Neural crest cell (in vitro differentiated cells): ENCODE measurements at regions not wholly inside any gene's neighbourhood (a gene's known extent, or its start where the extent isn't known, plus 50 kb on each side); places are given as distances from the start of the nearest gene placed in this dataset.

Source experiments
- DNase-seq: peaks from one replicate; pipeline ENCODE4 v3.0.0; 2021; ENCODE audit warnings: low read depth, mixed read lengths, low spot score
- H3K27ac Mint-ChIP-seq: one replicate; pipeline ENCODE4 v1.8.0; 2021; ENCODE audit warnings: mild to moderate bottlenecking, mixed read lengths; ENCODE audit not compliant: unreplicated experiment
- H3K27me3 Mint-ChIP-seq: 2 replicates; pipeline ENCODE4 v1.8.0; 2021; ENCODE audit warnings: low read depth, mild to moderate bottlenecking, mixed read lengths
- H3K36me3 Mint-ChIP-seq: 2 replicates; pipeline ENCODE4 v1.8.0; 2021; ENCODE audit warnings: low read depth, mild to moderate bottlenecking, mixed read lengths
- H3K4me1 Mint-ChIP-seq: 2 replicates; pipeline ENCODE4 v1.8.0; 2021; ENCODE audit warnings: mixed read lengths
- H3K4me3 Mint-ChIP-seq: one replicate; pipeline ENCODE4 v1.8.0; 2021; ENCODE audit warnings: mild to moderate bottlenecking, mixed read lengths
- H3K9me3 Mint-ChIP-seq: 2 replicates; pipeline ENCODE4 v1.8.0; 2021; ENCODE audit warnings: mixed read lengths
- TF ChIP-seq, protein P1 (sequence below): fragments of 200-600 bp; sonication (generic); conservative IDR thresholded peaks from 2 replicates; pipeline ENCODE4 v1.5.0; 2021; ENCODE audit warnings: antibody characterized with exemption, mild to moderate bottlenecking

GRCh38 chr5:114644576-114644975 is 282.7 kb downstream of the KCNN2 start:
- Mint-ChIP-seq H3K36me3 (peaks cover 2% of the 10 kb centered on the region), H3K27ac (peak overlapping the region; percentile 87), H3K4me1 (peaks cover 20% of the 10 kb centered on the region), H3K4me3 (peak overlapping the region; percentile 6), H3K9me3 (peaks cover 16% of the 10 kb centered on the region), H3K27me3 (no peaks in the 10 kb centered on the region)
- no peak for DNase-seq
- TF ChIP-seq, protein P1, sequence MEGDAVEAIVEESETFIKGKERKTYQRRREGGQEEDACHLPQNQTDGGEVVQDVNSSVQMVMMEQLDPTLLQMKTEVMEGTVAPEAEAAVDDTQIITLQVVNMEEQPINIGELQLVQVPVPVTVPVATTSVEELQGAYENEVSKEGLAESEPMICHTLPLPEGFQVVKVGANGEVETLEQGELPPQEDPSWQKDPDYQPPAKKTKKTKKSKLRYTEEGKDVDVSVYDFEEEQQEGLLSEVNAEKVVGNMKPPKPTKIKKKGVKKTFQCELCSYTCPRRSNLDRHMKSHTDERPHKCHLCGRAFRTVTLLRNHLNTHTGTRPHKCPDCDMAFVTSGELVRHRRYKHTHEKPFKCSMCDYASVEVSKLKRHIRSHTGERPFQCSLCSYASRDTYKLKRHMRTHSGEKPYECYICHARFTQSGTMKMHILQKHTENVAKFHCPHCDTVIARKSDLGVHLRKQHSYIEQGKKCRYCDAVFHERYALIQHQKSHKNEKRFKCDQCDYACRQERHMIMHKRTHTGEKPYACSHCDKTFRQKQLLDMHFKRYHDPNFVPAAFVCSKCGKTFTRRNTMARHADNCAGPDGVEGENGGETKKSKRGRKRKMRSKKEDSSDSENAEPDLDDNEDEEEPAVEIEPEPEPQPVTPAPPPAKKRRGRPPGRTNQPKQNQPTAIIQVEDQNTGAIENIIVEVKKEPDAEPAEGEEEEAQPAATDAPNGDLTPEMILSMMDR = no peak

DNA sequence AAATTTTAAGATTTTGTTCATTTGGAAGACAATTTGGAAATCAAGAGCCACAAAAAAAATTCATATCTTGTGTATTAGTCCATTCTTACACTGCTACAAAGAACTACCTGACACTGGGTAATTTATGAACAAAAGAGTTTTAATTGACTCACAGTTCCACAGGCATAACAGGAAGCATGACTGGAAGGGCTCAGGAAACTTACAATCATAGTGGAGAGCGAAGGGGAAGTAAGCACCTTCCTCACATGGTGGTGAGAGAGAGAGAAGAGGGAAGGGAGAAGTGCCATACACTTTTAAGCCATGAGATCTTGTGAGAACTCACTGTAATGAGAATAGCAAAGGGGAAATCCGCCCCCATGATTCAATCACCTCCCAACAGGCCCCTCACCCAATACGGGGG is 274.4 kb downstream of the KCNN2 start:
- no peaks in the 10 kb centered on the region for H3K27me3 Mint-ChIP-seq
- no peak for DNase-seq
- H3K27ac Mint-ChIP-seq = no peak overlapping the region
- peaks cover 5% of the 10 kb centered on the region for H3K9me3 Mint-ChIP-seq
- TF ChIP-seq, protein P1 = no peak
- peaks cover 2% of the 10 kb centered on the region for H3K36me3 Mint-ChIP-seq
- peaks cover 4% of the 10 kb centered on the region for H3K4me1 Mint-ChIP-seq
- no peak overlapping the region for H3K4me3 Mint-ChIP-seq

DNA sequence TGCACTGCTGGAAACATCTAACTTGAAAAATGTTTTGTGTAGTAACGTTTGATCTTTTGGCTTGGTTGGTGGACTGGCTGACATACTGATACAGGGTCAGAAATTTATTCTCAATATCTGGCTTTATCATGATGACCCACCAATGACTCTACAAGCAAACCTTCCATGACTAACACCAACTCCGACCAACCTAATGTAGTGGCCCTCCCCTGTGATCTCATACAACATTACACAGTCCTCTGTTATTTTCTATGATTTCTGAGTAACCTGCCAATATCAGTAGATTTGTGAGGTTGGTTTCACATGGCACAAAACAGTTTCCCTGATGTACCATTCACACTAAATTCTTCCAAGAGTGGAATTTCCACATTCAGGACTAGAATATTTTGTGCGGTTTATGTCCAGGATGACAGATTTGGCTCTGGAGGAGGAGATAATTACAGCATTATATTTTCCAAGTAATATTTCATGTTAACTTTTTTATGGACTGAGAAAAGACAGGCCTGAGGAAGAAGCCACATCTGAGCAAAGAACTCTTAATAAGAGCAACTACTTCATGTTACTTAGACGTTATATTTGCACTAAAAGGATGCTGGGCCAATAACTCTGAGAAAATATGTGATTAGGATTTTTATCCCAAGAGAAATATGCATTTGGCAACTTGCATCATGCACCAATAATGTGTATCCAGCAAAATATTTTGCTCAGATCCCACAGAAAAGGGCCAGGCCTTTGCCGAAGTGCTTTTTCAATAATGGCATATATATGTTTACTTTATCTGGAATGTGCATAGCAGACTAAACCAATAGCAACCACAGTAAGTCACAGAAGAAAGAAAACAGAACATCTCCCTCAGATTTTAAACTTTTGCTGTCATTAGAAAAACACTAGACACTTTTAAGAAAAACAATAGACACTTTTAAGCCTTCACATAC is 273.4 kb downstream of the KCNN2 start:
- Mint-ChIP-seq H3K27ac (no peak overlapping the region), H3K4me3 (no peak overlapping the region), H3K9me3 (peaks cover 5% of the 10 kb centered on the region), H3K27me3 (no peaks in the 10 kb centered on the region), H3K36me3 (peaks cover 2% of the 10 kb centered on the region), H3K4me1 (peaks cover 3% of the 10 kb centered on the region)
- no peak for DNase-seq
- TF ChIP-seq, protein P1 = no peak

GRCh38 chr5:114634517-114634916 is 272.6 kb downstream of the KCNN2 start:
- Mint-ChIP-seq H3K9me3 (peaks cover 3% of the 10 kb centered on the region), H3K27me3 (no peaks in the 10 kb centered on the region), H3K27ac (no peak overlapping the region), H3K4me1 (no peaks in the 10 kb centered on the region), H3K36me3 (no peaks in the 10 kb centered on the region), H3K4me3 (no peak overlapping the region)
- no peak for DNase-seq
- TF ChIP-seq, protein P1 = no peak

GRCh38 chr5:114612406-114612805 is 250.5 kb downstream of the KCNN2 start:
- H3K36me3 Mint-ChIP-seq = no peaks in the 10 kb centered on the region
- peaks cover 14% of the 10 kb centered on the region for H3K9me3 Mint-ChIP-seq
- TF ChIP-seq, protein P1 = no peak
- peaks cover 4% of the 10 kb centered on the region for H3K27me3 Mint-ChIP-seq
- no peak for DNase-seq
- H3K4me3 Mint-ChIP-seq = no peak overlapping the region
- no peak overlapping the region for H3K27ac Mint-ChIP-seq
- no peaks in the 10 kb centered on the region for H3K4me1 Mint-ChIP-seq
